B cell (primary cell): ENCODE measurements at regions not wholly inside any gene's neighbourhood (a gene's known extent, or its start where the extent isn't known, plus 50 kb on each side); places are given as distances from the start of the nearest gene placed in this dataset.

Source experiments
- EZH2 ChIP-seq: IDR thresholded peaks from 2 replicates; pipeline ENCODE4 v1.6.1; 2012; ENCODE audit warnings: borderline replicate concordance, low read depth, mild to moderate bottlenecking, moderate library complexity, low read length; ENCODE audit not compliant: insufficient read depth, poor library complexity, severe bottlenecking
- TF ChIP-seq, protein P1 (sequence below): fragments of 200-600 bp; IDR thresholded peaks from one replicate; pipeline ENCODE4 v1.8.0; 2022; ENCODE audit warnings: antibody characterized with exemption, mild to moderate bottlenecking

GRCh38 chr9:73054091-73054490 lies 97.6 kb upstream of the ANXA1 start:
- TF ChIP-seq, protein P1, sequence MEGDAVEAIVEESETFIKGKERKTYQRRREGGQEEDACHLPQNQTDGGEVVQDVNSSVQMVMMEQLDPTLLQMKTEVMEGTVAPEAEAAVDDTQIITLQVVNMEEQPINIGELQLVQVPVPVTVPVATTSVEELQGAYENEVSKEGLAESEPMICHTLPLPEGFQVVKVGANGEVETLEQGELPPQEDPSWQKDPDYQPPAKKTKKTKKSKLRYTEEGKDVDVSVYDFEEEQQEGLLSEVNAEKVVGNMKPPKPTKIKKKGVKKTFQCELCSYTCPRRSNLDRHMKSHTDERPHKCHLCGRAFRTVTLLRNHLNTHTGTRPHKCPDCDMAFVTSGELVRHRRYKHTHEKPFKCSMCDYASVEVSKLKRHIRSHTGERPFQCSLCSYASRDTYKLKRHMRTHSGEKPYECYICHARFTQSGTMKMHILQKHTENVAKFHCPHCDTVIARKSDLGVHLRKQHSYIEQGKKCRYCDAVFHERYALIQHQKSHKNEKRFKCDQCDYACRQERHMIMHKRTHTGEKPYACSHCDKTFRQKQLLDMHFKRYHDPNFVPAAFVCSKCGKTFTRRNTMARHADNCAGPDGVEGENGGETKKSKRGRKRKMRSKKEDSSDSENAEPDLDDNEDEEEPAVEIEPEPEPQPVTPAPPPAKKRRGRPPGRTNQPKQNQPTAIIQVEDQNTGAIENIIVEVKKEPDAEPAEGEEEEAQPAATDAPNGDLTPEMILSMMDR, result no peak
- TF ChIP-seq EZH2, result no peak
